T follicular helper cell (primary cell): ENCODE measurements at regions not wholly inside any gene's neighbourhood (a gene's known extent, or its start where the extent isn't known, plus 50 kb on each side); places are given as distances from the start of the nearest gene placed in this dataset.

Experiments
- DNase-seq: peaks from one replicate; pipeline ENCODE4 v3.0.0-alpha.2; 2020; ENCODE audit warnings: low read depth

GRCh38 chr18:38025433-38026038, 459.9 kb upstream of the CELF4 start:
- no peak for DNase-seq

DNA sequence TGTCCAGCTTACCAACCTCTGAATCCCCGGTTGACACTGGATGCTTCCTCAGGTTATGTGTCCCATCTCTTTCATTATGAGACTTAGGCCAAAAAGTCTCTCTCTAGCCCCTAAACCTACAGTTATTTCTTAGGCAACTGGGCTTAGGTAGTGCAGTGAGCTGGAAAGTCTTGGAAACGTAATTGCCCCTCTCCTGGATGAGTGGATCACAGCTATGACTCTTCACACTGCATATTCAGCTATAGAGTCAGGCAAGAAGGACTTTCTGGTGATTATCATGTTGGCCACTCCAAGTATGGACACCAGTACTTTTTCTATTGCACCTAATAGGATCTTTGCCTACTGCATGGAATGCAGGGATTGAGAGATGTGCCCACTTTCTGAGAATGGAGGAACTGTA, 458.3 kb upstream of the CELF4 start:
- DNase-seq = no peak

DNA sequence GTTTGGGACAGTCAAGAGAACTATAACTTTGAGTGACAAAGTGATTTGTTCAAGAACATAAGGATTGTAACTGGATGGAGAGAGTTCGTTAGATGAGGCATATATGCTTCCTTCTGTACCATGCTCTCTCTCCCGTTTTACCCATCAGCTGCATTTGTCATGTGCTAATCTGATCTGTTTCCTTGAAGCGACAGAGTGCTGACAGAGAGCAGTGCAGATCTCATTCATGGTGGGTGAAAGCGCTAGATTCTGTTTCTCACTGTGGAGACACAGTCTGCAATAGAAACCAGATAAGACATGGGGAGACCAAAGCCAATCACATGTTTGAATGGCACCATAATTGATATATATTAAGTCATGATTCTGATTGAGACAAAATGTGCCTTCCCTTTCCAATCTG, 456.6 kb upstream of the CELF4 start:
- no peak for DNase-seq

- DNase-seq = no peak
Measured at GRCh38 chr18:38019292-38019691, 453.7 kb upstream of the CELF4 start.

- DNase-seq = no peak
Measured at GRCh38 chr18:38010971-38011857, 445.6 kb upstream of the CELF4 start.

DNA sequence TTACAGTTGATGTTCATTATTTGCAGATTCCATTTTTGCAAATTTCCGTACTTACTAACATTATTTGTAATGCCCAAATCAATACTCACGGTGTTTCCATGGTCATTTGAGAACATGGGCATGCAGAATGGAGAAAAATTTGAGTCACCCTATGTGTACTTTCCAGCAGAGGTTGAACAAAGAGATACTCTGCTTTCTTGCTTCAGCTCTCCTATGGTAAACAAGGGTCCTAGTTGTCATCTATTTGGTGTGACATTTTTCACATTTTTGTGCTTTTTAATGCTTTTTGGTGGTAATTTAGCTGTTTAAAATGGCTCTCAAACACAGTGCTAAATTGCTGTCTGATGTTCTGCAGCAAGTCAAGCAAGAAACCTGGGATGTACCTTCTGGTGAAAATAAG, 444.4 kb upstream of the CELF4 start:
- no peak for DNase-seq

GRCh38 chr18:38009320-38009719, 443.7 kb upstream of the CELF4 start:
- DNase-seq = no peak

GRCh38 chr18:38007676-38008330, 442.2 kb upstream of the CELF4 start:
- DNase-seq = no peak

DNA sequence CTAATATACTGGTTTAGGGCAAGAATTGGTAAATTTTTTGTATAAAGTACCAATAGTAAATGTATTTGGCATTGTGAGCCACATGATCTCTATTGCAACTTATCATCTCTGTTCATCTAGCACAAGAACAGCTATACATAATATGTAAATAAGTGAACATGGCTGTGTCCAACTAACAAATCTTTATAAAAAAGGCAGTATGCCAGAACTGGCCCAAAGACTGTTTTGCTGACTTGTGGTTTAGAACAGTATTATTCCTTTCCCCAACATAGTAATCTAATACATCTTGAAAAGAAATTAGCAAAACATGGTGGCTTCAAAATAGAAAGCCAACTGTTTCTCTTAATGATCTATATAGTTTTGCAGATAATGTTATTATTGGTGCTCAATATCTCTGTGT, 441.4 kb upstream of the CELF4 start:
- no peak for DNase-seq

DNA sequence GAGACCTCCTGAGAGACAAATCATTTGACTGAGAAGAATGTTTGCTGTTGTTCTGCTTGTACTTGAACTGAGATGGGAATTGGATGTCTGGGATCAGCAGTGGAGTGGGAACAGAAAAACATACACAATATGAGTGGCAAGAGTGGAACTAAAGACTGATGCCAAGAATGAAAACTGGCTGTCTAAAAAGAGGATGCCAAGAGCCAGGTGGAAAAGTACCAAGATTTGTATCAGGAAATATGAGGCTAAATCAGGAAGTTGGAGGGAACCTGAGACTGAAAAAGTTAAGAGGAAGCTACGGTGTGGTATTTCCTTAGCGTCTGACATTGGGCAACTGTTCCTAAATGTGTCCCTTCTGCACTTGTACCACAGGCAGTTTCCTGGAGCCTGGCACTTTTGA, 440.9 kb upstream of the CELF4 start:
- DNase-seq = no peak

DNA sequence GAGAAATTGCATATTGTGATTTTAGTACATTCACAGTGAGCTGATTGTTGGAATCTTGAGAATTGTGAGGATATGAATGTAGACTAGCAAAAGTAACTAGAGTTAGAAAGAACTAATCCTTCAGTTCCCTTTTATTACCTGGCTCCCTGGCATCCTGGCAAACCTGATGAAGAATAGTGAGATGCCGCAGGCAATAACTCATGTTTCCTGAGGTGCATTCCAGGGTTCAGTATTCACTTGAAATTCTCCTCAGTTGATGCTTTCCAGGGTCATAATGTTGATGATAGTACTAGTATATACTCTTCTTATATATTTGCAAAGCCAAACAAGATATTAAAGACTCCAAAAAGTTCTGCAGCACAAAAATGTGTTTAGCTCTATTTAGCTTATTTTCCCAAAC, 432.1 kb upstream of the CELF4 start:
- DNase-seq = no peak

DNA sequence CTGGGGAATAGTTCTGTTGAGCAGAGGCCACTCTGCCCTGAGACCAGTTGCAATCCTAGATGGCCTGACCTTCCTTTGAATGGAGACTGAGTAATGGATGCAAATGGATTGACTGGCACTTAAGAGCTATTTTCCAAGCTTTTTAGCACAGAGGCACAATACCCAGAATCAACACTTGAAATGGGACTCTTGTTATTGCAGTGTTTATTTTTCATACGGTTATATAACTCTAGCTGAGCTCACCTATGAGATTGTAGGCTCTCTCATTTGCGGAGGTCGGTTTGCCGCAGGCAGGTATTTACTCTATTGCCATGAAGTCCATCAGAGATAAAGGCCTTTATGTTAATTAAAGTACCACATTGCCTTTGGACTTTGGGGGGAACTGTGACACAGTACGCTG, 422.3 kb upstream of the CELF4 start:
- DNase-seq = no peak

GRCh38 chr18:37986665-37987064, 421.1 kb upstream of the CELF4 start:
- no peak for DNase-seq

GRCh38 chr18:37985126-37985525, 419.5 kb upstream of the CELF4 start:
- no peak for DNase-seq

DNA sequence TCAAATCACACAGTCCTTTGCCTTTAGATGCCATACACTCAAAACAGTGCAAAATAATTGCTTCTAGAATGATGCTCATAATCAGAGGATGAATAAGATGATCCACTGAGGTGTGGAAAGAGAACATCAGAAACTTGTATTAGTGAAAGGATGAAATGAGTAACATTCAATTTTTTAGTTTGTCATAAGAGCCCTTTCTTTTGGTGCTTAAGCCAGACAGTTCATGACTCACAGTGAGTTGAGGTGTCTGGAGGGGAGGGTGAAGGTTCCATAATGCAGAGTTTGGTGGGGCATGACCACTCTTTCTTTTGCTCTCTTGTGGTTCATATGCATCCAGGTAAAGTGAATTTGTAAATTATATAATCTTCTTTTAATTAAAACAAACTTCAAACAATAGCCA, 415.0 kb upstream of the CELF4 start:
- DNase-seq = no peak

- DNase-seq = no peak
Measured at GRCh38 chr18:37975446-37975845, 409.8 kb upstream of the CELF4 start.

DNA sequence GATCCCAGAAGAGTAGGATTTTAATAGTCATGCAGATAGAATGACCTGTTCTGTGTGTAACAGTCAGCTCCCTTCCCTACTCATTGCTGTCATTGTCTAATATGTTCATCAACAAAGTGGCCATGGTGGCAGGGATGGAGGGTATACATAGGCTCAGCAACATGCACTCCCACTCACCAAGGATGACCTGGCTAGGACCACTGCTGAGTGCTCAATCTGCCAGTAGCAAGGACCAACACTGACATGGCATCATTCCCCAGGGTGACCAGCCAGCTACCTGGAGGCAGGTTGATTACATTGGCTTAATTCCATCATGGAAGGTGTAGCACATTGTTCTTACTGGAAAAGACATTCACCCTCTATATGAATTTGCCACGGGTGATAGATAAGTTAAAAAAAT, 401.7 kb upstream of the CELF4 start:
- no peak for DNase-seq

DNA sequence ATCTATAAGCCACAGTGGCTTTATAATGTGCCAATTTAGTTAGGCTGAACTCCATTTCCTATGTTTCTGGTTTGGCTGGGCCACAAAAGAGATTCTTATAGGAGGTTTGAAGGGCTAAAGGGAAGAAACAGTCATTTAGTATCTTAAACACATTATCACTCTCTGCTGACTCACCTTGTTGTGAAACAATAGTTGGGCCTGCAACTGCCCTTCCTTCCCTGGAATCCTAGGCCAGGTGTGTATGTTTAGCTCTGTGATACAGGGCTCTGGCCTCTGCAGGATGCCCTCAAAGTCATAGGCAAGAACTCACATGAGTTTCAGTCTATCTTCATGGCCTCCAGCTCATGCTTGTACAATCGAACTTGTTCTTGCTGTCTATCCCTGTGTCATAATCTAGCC, 400.0 kb upstream of the CELF4 start:
- no peak for DNase-seq

DNA sequence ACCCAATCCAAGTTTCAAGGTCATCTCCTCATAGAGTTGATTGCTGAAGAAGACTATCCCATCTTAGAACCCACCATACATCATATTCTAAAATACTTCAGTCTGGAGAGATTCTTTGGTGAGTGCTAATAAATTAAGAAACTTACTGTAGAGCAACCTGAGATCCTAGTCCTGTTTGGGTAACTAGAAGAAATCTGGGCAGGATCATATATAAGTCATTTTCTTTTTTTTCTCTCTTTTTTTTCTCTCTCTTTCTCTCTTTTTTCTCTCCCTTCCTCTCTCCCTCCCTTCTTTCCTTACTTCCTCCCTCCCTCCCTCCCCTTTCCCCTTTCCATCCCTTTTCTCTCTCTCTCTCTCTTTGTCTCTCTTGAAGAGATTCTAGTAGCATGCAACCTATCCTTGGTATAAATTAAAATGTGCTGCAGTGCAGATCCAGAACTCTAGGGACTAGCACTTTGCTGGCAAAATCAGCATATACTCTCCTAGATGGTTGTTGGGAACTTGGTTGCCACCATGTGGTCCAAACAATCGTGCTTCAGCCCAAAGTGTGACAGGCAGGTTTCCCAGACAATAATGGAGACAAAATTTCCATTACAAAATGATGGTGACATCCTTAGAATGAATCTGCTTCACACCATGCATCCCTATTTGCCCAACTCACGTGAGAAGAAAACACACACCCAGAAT, 399.4 kb upstream of the CELF4 start:
- DNase-seq = no peak

DNA sequence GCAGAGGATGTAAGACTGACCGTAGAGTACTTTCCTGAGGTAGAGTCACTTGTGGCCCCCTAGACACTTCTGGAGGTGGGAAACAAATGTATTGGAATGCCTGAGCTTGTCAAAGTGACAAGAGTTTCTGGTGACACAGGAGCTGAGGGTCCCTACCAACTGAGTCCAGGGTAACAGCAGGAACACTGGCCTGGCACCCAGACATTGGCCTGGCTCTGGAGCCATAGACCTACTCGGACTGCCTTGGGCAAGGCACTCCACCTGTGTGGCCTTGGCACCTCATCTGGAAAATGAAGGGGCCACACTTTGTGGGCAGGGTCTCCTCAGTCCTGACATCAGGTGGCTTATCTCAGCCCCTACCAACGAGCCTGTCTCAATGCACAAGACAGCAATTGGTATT, 398.2 kb upstream of the CELF4 start:
- no peak for DNase-seq

GRCh38 chr18:37962316-37962966, 396.8 kb upstream of the CELF4 start:
- DNase-seq = no peak

DNA sequence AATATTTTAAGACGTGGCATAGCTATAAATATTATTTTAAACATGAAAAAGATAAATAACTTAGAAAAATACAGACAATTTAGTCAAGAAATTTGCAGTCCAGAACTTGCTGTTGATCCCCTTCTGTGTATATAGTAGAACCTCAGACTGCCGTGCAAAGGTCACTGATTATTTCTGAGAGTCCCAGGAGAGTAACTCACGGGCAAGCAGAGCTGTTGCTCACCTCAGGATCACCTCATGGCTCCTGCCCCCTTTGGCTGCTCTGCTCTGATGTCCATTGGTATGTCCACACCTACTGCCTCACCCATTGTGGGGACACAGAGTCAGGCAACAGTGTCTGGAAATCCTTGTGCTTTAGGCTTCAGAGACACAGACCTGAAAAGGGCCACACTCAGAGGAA, 392.9 kb upstream of the CELF4 start:
- no peak for DNase-seq
